Spleen (tissue), 11 donors: ENCODE measurements at regions not wholly inside any gene's neighbourhood (a gene's known extent, or its start where the extent isn't known, plus 50 kb on each side); places are given as distances from the start of the nearest gene placed in this dataset.

Experiments
- DNase-seq: peaks from one replicate; pipeline ENCODE4 v3.0.0-alpha.2; 2020
- H3K27ac ChIP-seq, 8 donors: fragments of 200-600 bp; sonication (generic) in 7 of 8; 1 replicate in 4 of 8; 2 replicates in 4 of 8; pipeline versions ENCODE4 v1.5.0 to v1.8.0; 2016 to 2021; ENCODE audit warnings: inconsistent platforms in 4 of 8, mild to moderate bottlenecking in 4 of 8, moderate library complexity in 1 of 8
- H3K27me3 ChIP-seq, 7 donors: fragments of 200-600 bp; sonication (generic) in 6 of 7; replicated peaks in 1 of 7; 1 replicate in 4 of 7; 2 replicates in 3 of 7; pipeline versions ENCODE4 v1.5.0 to v1.8.0; 2016 to 2021; ENCODE audit warnings: inconsistent platforms in 3 of 7, mild to moderate bottlenecking in 1 of 7
- H3K36me3 ChIP-seq, 6 donors: fragments of 200-600 bp; sonication (generic) in 5 of 6; 1 replicate in 4 of 6; 2 replicates in 2 of 6; pipeline versions ENCODE4 v1.5.0 to v1.8.0; 2016 to 2021; ENCODE audit warnings: inconsistent platforms in 2 of 6
- H3K4me1 ChIP-seq, 6 donors: fragments of 200-600 bp; sonication (generic) in 5 of 6; 1 replicate in 3 of 6; 2 replicates in 3 of 6; pipeline versions ENCODE4 v1.5.0 to v1.8.0; 2016 to 2021; ENCODE audit warnings: inconsistent platforms in 3 of 6
- H3K4me3 ChIP-seq, 8 donors: fragments of 200-600 bp; sonication (generic) in 7 of 8; 1 replicate in 4 of 8; 2 replicates in 4 of 8; pipeline versions ENCODE4 v1.5.0 to v1.8.0; 2016 to 2021; ENCODE audit warnings: inconsistent platforms in 4 of 8, mild to moderate bottlenecking in 4 of 8, moderate library complexity in 2 of 8
- H3K9me3 ChIP-seq, 8 donors: fragments of 200-600 bp; sonication (generic) in 7 of 8; 1 replicate in 4 of 8; 2 replicates in 4 of 8; pipeline versions ENCODE4 v1.5.0 to v1.8.0; 2016 to 2021; ENCODE audit warnings: inconsistent platforms in 4 of 8
- POLR2A ChIP-seq, 3 donors: fragments of 450-650 bp; IDR thresholded peaks; one replicate each; pipeline ENCODE4 v1.5.1; 2017; ENCODE audit warnings: antibody characterized with exemption in 3 of 3, mild to moderate bottlenecking in 1 of 3
- POLR2AphosphoS5 ChIP-seq, 3 donors: sonication (generic); formaldehyde crosslinking; IDR thresholded peaks; one replicate each; pipeline ENCODE4 v1.5.1; 2017; ENCODE audit warnings: antibody characterized with exemption in 3 of 3
- WGBS, 5 donors: extraction: QIAGEN DNeasy Blood & Tissue Kit in 3 of 5; methylation state at CpG; one replicate each; pipeline versions ENCODE4 v1.1.5 to v1.1.7; 2013 to 2018; 5-methylcytosine and 5-hydroxymethylcytosine counted together
- intact Hi-C: fragments of 100-400 bp; cut with DNase I; formaldehyde crosslinking; loops from one replicate; pipeline ENCODE4 v1.15.0; 2023; ENCODE audit warnings: low total_unique reads
- TF ChIP-seq, protein P1 (sequence below), 11 experiments: fragments of 200-600 bp in 7 of 11; fragments of 450-650 bp in 4 of 11; sonication (generic) in 4 of 11; IDR thresholded peaks in 8 of 11; conservative IDR thresholded peaks in 3 of 11; 1 replicate in 7 of 11; 2 replicates in 4 of 11; pipeline versions ENCODE4 v1.4.0 to v1.8.0; 2016 to 2021; ENCODE audit warnings: antibody characterized with exemption in 11 of 11, inconsistent platforms in 4 of 11, mild to moderate bottlenecking in 1 of 11
- donor health status: healthy with polysubstance abuse.
- donor health status: DM: no; HTN: no; CAD: no; lungs with moderate emphysema.
- donor health status: DM: no; HTN: no; CAD: no.
- donor health status: Bipolar disorder and iron deficiency.
- donor health status: healthy.
- donor health status: DM: no; HTN: no; CAD: no.
- donor health status: DM: yes; HTN: yes; CAD: no.

DNA sequence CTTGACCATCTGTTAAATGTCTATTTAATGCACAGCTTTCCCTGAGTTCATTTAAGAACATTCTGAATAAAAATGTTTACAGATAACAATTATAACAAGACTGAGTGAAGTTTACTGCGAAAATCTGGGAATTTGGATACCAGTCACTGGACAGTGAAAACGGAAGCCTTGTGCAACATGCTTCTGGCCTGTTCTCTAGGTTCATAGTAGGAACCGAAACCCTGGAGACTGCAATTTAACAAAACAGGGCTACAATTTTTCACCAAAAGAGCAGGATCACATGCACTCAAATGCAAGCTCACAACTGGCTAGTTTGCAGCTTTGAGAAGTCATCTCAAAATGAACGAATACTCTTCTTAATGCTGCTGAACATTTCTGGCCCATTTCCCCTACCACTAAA lies 435.9 kb downstream of the NR2F2 start:
- H3K4me3 ChIP-seq = no peak overlapping the region
- H3K36me3 ChIP-seq = no peaks in the 10 kb centered on the region
- intact Hi-C loops = no loop called here
- no peak for DNase-seq
- H3K27ac ChIP-seq = no peak overlapping the region
- 73 to 88% (median 83%) methylated on average over 4 of the region's 4 CpGs for WGBS, 5 donors
- no peak for TF ChIP-seq POLR2AphosphoS5 (IDR thresholded peaks at IDR 0.05)
- TF ChIP-seq, protein P1, sequence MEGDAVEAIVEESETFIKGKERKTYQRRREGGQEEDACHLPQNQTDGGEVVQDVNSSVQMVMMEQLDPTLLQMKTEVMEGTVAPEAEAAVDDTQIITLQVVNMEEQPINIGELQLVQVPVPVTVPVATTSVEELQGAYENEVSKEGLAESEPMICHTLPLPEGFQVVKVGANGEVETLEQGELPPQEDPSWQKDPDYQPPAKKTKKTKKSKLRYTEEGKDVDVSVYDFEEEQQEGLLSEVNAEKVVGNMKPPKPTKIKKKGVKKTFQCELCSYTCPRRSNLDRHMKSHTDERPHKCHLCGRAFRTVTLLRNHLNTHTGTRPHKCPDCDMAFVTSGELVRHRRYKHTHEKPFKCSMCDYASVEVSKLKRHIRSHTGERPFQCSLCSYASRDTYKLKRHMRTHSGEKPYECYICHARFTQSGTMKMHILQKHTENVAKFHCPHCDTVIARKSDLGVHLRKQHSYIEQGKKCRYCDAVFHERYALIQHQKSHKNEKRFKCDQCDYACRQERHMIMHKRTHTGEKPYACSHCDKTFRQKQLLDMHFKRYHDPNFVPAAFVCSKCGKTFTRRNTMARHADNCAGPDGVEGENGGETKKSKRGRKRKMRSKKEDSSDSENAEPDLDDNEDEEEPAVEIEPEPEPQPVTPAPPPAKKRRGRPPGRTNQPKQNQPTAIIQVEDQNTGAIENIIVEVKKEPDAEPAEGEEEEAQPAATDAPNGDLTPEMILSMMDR (IDR thresholded peaks at IDR 0.05 in 8 of 11, conservative IDR thresholded peaks at IDR 0.05 in 3 of 11) = no peak
- TF ChIP-seq POLR2A (IDR thresholded peaks at IDR 0.05) = no peak
- no peaks in the 10 kb centered on the region for H3K27me3 ChIP-seq
- peaks cover 0 to 6% (median 0%) of the 10 kb centered on the region in 8 donors for H3K9me3 ChIP-seq
- H3K4me1 ChIP-seq = no peaks in the 10 kb centered on the region

DNA sequence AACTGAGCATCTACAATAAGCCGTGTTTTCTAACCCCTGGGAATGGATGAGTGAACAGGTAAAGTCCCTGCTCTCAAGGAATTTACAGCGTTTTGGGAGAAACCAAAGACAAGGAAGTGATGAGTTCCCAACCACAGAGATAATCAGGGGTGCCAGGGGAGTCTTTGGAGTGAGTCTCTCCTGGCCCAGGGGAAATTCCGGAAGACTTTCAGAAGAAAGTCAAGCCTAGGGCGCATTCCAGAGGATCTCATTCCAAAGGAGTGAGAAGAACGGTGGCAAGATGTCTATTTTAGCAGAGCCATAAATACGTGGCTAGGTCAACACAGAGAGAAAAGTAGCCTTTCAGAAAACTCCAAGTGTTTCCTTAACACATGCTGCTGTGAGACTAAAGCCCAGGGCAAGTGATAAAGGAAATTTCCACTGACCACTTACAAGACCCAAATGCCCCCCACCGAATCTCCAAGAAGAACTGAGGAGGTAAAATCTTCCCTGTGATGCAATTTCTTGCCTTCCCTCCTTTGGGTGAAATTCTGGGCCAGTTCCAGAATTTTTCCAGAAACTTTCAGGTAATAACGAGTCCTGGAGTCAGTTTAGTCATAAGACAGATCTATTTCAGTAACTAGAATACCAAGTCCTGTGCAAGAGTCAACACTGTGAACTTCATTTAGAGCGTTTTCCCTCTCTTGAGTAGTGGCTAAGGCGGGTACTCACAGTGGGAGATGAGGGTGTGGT lies 437.4 kb downstream of the NR2F2 start:
- intact Hi-C loops = no loop called here
- WGBS, 5 donors = 69 to 80% (median 73%) methylated on average over 10 of the region's 10 CpGs
- Histone ChIP-seq H3K4me3 (no peak overlapping the region), H3K27ac (no peak overlapping the region), H3K36me3 (no peaks in the 10 kb centered on the region), H3K27me3 (no peaks in the 10 kb centered on the region), H3K9me3 (peaks cover 0 to 6% (median 0%) of the 10 kb centered on the region in 8 donors), H3K4me1 (no peaks in the 10 kb centered on the region)
- DNase-seq = no peak
- TF ChIP-seq, protein P1 (IDR thresholded peaks at IDR 0.05 in 8 of 11, conservative IDR thresholded peaks at IDR 0.05 in 3 of 11) = no peak
- TF ChIP-seq POLR2A (IDR thresholded peaks at IDR 0.05) (no peak), POLR2AphosphoS5 (IDR thresholded peaks at IDR 0.05) (no peak)

DNA sequence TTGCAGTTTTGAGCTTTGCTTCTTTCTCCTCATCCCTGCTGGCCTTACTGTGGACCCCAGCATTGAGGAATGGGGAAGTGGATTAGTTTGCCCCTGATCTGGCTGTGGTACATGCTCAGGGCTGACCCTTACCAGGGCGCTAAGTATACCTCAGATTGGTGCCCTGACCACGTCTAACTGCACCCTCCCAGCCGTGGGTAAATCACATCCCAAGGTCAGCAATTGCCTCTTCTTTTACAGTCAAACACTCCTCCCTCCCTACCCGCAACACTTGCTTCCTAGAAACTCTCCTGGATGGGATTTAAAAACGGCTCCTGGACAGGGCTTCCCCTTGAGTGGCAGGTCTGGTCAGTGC lies 437.9 kb downstream of the NR2F2 start:
- no peak for TF ChIP-seq POLR2A (IDR thresholded peaks at IDR 0.05)
- TF ChIP-seq, protein P1 (IDR thresholded peaks at IDR 0.05 in 8 of 11, conservative IDR thresholded peaks at IDR 0.05 in 3 of 11) = no peak
- TF ChIP-seq POLR2AphosphoS5 (IDR thresholded peaks at IDR 0.05) = no peak
- Histone ChIP-seq H3K9me3 (peaks cover 0 to 6% (median 0%) of the 10 kb centered on the region in 8 donors), H3K27me3 (no peaks in the 10 kb centered on the region), H3K4me1 (no peaks in the 10 kb centered on the region), H3K36me3 (no peaks in the 10 kb centered on the region), H3K4me3 (no peak overlapping the region), H3K27ac (no peak overlapping the region)
- intact Hi-C loops = no loop called here
- 50 to 67% (median 61%) methylated on average over 5 of the region's 5 CpGs for WGBS, 5 donors
- no peak for DNase-seq

DNA sequence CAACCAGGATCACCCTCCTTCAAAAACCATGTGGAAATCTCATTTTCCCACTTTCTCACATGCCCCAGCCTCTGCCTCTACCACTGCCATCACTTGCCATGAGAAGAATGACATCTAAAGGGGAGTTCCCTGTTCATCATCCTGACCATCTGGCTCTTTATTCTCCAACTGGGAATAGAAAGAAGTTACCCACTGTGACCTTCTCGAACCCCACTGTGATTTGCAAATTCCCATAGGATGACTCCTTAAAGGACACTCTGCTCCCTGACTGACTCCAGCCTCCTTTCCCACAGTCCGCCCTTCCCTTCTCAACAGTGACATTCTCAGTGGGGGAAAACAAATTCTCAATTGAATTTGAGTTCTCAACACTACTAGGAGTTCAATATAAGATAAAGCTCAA lies 440.5 kb downstream of the NR2F2 start:
- intact Hi-C loops = no loop called here
- Histone ChIP-seq H3K9me3 (no peaks in the 10 kb centered on the region), H3K27me3 (no peaks in the 10 kb centered on the region), H3K27ac (no peak overlapping the region), H3K4me3 (no peak overlapping the region), H3K36me3 (no peaks in the 10 kb centered on the region), H3K4me1 (no peaks in the 10 kb centered on the region)
- 62 to 70% (median 67%) methylated on average over 2 of the region's 2 CpGs for WGBS, 5 donors
- TF ChIP-seq, protein P1 (IDR thresholded peaks at IDR 0.05 in 8 of 11, conservative IDR thresholded peaks at IDR 0.05 in 3 of 11) = no peak
- TF ChIP-seq POLR2AphosphoS5 (IDR thresholded peaks at IDR 0.05) (no peak), POLR2A (IDR thresholded peaks at IDR 0.05) (no peak)
- DNase-seq = no peak
